ENCODE measurements at regions not wholly inside any gene's neighbourhood (a gene's known extent, or its start where the extent isn't known, plus 50 kb on each side); places are given as distances from the start of the nearest gene placed in this dataset.

DNA sequence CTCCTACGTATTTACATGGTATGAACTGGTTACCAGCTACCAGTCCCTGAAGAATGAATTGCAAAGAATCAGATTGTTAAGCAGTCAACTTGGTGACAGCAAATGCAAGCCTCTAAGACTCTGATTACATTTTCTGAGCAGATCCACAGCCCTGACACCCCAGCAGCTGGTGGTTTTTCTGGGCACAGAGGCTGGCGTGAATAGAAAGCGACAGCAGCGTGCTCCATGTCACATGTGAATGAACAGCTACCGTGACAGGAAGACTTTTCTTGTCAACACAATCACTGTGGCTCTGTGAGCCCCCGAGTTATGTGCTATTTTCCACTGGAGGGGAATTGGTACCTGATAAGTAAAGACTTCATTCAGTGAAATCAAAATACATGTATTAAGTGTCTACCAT, 93.2 kb upstream of the CBLN2 start:
- TF ChIP-seq EP300 (IDR thresholded peaks at IDR 0.05) (no peak), CTCF (IDR thresholded peaks at IDR 0.05) (no peak)

Measured in suprapubic skin (tissue), 3 donors.